Astrocyte (in vitro differentiated cells and primary cell): ENCODE measurements at regions not wholly inside any gene's neighbourhood (a gene's known extent, or its start where the extent isn't known, plus 50 kb on each side); places are given as distances from the start of the nearest gene placed in this dataset.

Experiments used
- DNase-seq: peaks from one replicate; pipeline ENCODE4 v3.0.0-alpha.2; 2010; ENCODE audit warnings: low read depth
- FAIRE-seq: peaks from 2 replicates; lab custom pipeline; 2011; peaks lifted over from hg19 to GRCh38; lab: Jason Lieb, UNC
- H2AFZ ChIP-seq: 2 replicates; pipeline ENCODE4 v1.6.0; 2012; ENCODE audit warnings: low read depth, low read length, inconsistent platforms
- H3K27ac ChIP-seq: 2 replicates; pipeline ENCODE4 v1.5.1; 2011; ENCODE audit warnings: low read depth, low read length, inconsistent platforms
- H3K27me3 ChIP-seq: 2 replicates; pipeline ENCODE4 v1.6.0; 2011; ENCODE audit warnings: low read length, inconsistent platforms; ENCODE audit not compliant: insufficient read depth
- H3K36me3 ChIP-seq: 2 replicates; pipeline ENCODE4 v1.5.1; 2011; ENCODE audit warnings: low read length, inconsistent platforms; ENCODE audit not compliant: insufficient read depth
- H3K4me1 ChIP-seq: 2 replicates; pipeline ENCODE4 v1.5.1; 2011; ENCODE audit warnings: low read length, inconsistent platforms; ENCODE audit not compliant: insufficient read depth
- H3K4me2 ChIP-seq: 2 replicates; pipeline ENCODE4 v1.6.0; 2012; ENCODE audit warnings: low read length, inconsistent platforms
- H3K4me3 ChIP-seq: 2 replicates; pipeline ENCODE4 v1.5.1; 2011; ENCODE audit warnings: low read depth, mild to moderate bottlenecking, low read length, inconsistent platforms; ENCODE audit not compliant: insufficient read depth
- H3K79me2 ChIP-seq: 2 replicates; pipeline ENCODE4 v1.6.0; 2012; ENCODE audit warnings: mild to moderate bottlenecking, low read length, inconsistent platforms; ENCODE audit not compliant: insufficient read depth
- H3K9ac ChIP-seq: 2 replicates; pipeline ENCODE4 v1.6.0; 2012; ENCODE audit warnings: mild to moderate bottlenecking, low read length, inconsistent platforms
- H3K9me3 ChIP-seq: 2 replicates; pipeline ENCODE4 v1.5.1; 2012; ENCODE audit warnings: low read depth, mild to moderate bottlenecking, low read length, inconsistent platforms; ENCODE audit not compliant: insufficient read depth
- H4K20me1 ChIP-seq: 2 replicates; pipeline ENCODE4 v1.6.0; 2012; ENCODE audit warnings: low read length, inconsistent platforms; ENCODE audit not compliant: insufficient read depth
- H3K27ac Mint-ChIP-seq: one replicate; pipeline ENCODE4 v1.8.0; 2021; ENCODE audit warnings: mild to moderate bottlenecking, mixed read lengths; ENCODE audit not compliant: unreplicated experiment
- H3K27me3 Mint-ChIP-seq: one replicate; pipeline ENCODE4 v1.8.0; 2021; ENCODE audit warnings: low read depth, mixed read lengths; ENCODE audit not compliant: unreplicated experiment
- H3K36me3 Mint-ChIP-seq: one replicate; pipeline ENCODE4 v1.8.0; 2021; ENCODE audit warnings: low read depth, mixed read lengths; ENCODE audit not compliant: unreplicated experiment
- H3K4me1 Mint-ChIP-seq: one replicate; pipeline ENCODE4 v1.8.0; 2021; ENCODE audit warnings: low read depth, mixed read lengths; ENCODE audit not compliant: unreplicated experiment
- H3K4me3 Mint-ChIP-seq: one replicate; pipeline ENCODE4 v1.8.0; 2021; ENCODE audit warnings: mild to moderate bottlenecking, moderate library complexity, mixed read lengths; ENCODE audit not compliant: unreplicated experiment
- H3K9me3 Mint-ChIP-seq: one replicate; pipeline ENCODE4 v1.8.0; 2021; ENCODE audit warnings: mild to moderate bottlenecking, mixed read lengths; ENCODE audit not compliant: unreplicated experiment
- CTCF ChIP-seq: IDR thresholded peaks from 2 replicates; pipeline ENCODE4 v1.5.1; 2011; ENCODE audit warnings: low read depth, mild to moderate bottlenecking, inconsistent platforms, low read length, moderate library complexity; ENCODE audit not compliant: insufficient read depth
- EZH2 ChIP-seq: IDR thresholded peaks from 2 replicates; pipeline ENCODE4 v1.6.1; 2012; ENCODE audit warnings: mild to moderate bottlenecking, low read length, inconsistent platforms; ENCODE audit not compliant: insufficient read depth

GRCh38 chr16:58912571-58912970 lies 178.5 kb upstream of the GOT2 start:
- Histone ChIP-seq H4K20me1 (no peaks in the 10 kb centered on the region), H3K27me3 (no peaks in the 10 kb centered on the region), H3K79me2 (no peaks in the 10 kb centered on the region), H3K9me3 (no peaks in the 10 kb centered on the region), H2AFZ (no peak overlapping the region), H3K9ac (no peak overlapping the region), H3K36me3 (no peaks in the 10 kb centered on the region), H3K4me2 (no peak overlapping the region), H3K4me1 (no peaks in the 10 kb centered on the region), H3K4me3 (no peak overlapping the region), H3K27ac (no peak overlapping the region)
- no peak overlapping the region for H3K4me3 Mint-ChIP-seq
- TF ChIP-seq CTCF (no peak), EZH2 (no peak)
- DNase-seq (no peak), FAIRE-seq (no peak)
- no peaks in the 10 kb centered on the region for H3K36me3 Mint-ChIP-seq
- H3K27me3 Mint-ChIP-seq = no peaks in the 10 kb centered on the region
- H3K27ac Mint-ChIP-seq = no peak overlapping the region
- peaks cover 9% of the 10 kb centered on the region for H3K9me3 Mint-ChIP-seq
- H3K4me1 Mint-ChIP-seq = no peaks in the 10 kb centered on the region

- Mint-ChIP-seq H3K4me1 (no peaks in the 10 kb centered on the region), H3K27me3 (no peaks in the 10 kb centered on the region), H3K4me3 (no peak overlapping the region), H3K9me3 (no peaks in the 10 kb centered on the region), H3K36me3 (no peaks in the 10 kb centered on the region), H3K27ac (no peak overlapping the region)
- Histone ChIP-seq H3K27me3 (no peaks in the 10 kb centered on the region), H3K4me3 (no peak overlapping the region), H3K9me3 (no peaks in the 10 kb centered on the region), H3K36me3 (no peaks in the 10 kb centered on the region), H3K79me2 (no peaks in the 10 kb centered on the region), H2AFZ (no peak overlapping the region), H3K4me2 (no peak overlapping the region), H4K20me1 (no peaks in the 10 kb centered on the region), H3K9ac (no peak overlapping the region), H3K4me1 (no peaks in the 10 kb centered on the region), H3K27ac (no peak overlapping the region)
- TF ChIP-seq EZH2 = no peak
- TF ChIP-seq CTCF = no peak
- no peak for FAIRE-seq
- no peak for DNase-seq
Measured at GRCh38 chr16:58906981-58907715, 173.0 kb upstream of the GOT2 start.

GRCh38 chr16:58904291-58904690 lies 170.2 kb upstream of the GOT2 start:
- DNase-seq = no peak
- Histone ChIP-seq H3K36me3 (no peaks in the 10 kb centered on the region), H3K9ac (no peak overlapping the region), H3K27me3 (no peaks in the 10 kb centered on the region), H3K79me2 (no peaks in the 10 kb centered on the region), H3K4me2 (no peak overlapping the region), H3K4me3 (no peak overlapping the region), H3K4me1 (no peaks in the 10 kb centered on the region), H4K20me1 (no peaks in the 10 kb centered on the region), H2AFZ (no peak overlapping the region), H3K9me3 (no peaks in the 10 kb centered on the region), H3K27ac (no peak overlapping the region)
- peaks cover 5% of the 10 kb centered on the region for H3K9me3 Mint-ChIP-seq
- H3K4me1 Mint-ChIP-seq = peaks cover 4% of the 10 kb centered on the region
- FAIRE-seq = no peak
- no peaks in the 10 kb centered on the region for H3K36me3 Mint-ChIP-seq
- TF ChIP-seq EZH2 (no peak), CTCF (no peak)
- no peaks in the 10 kb centered on the region for H3K27me3 Mint-ChIP-seq
- no peak overlapping the region for H3K27ac Mint-ChIP-seq
- H3K4me3 Mint-ChIP-seq = no peak overlapping the region
